Duodenal mucosa (tissue), 2 donors: ENCODE measurements at regions not wholly inside any gene's neighbourhood (a gene's known extent, or its start where the extent isn't known, plus 50 kb on each side); places are given as distances from the start of the nearest gene placed in this dataset.
"Not testable (repeated sequence)": the region's sequence is repeated elsewhere in the genome, so short reads cannot be mapped to it uniquely, and the experiment has no call there.

ENCODE experiments used
- H3K27ac ChIP-seq: one replicate; pipeline ENCODE4 v1.7.0; 2013; ENCODE audit warnings: low read depth, low read length
- H3K27me3 ChIP-seq, 2 donors: one replicate each; pipeline ENCODE4 v1.7.0; 2013; ENCODE audit warnings: low read length in 2 of 2, control low read depth in 1 of 2; ENCODE audit not compliant: insufficient read depth in 2 of 2, control insufficient read depth in 1 of 2
- H3K36me3 ChIP-seq, 2 donors: one replicate each; pipeline ENCODE4 v1.7.0; 2013; ENCODE audit warnings: low read length in 2 of 2, control low read depth in 1 of 2; ENCODE audit not compliant: insufficient read depth in 2 of 2, control insufficient read depth in 1 of 2
- H3K4me1 ChIP-seq, 2 donors: one replicate each; pipeline ENCODE4 v1.7.0; 2013; ENCODE audit warnings: low read length in 2 of 2, control low read depth in 1 of 2; ENCODE audit not compliant: insufficient read depth in 2 of 2, control insufficient read depth in 1 of 2
- H3K4me3 ChIP-seq, 2 donors: one replicate each; pipeline ENCODE4 v1.7.0; 2013; ENCODE audit warnings: low read length in 2 of 2, low read depth in 1 of 2
- H3K9ac ChIP-seq, 2 donors: one replicate each; pipeline ENCODE4 v1.7.0; 2013; ENCODE audit warnings: low read length in 2 of 2, low read depth in 1 of 2
- H3K9me3 ChIP-seq, 2 donors: one replicate each; pipeline ENCODE4 v1.7.0; 2013; ENCODE audit warnings: low read length in 2 of 2, control low read depth in 1 of 2; ENCODE audit not compliant: control insufficient read depth in 1 of 2

DNA sequence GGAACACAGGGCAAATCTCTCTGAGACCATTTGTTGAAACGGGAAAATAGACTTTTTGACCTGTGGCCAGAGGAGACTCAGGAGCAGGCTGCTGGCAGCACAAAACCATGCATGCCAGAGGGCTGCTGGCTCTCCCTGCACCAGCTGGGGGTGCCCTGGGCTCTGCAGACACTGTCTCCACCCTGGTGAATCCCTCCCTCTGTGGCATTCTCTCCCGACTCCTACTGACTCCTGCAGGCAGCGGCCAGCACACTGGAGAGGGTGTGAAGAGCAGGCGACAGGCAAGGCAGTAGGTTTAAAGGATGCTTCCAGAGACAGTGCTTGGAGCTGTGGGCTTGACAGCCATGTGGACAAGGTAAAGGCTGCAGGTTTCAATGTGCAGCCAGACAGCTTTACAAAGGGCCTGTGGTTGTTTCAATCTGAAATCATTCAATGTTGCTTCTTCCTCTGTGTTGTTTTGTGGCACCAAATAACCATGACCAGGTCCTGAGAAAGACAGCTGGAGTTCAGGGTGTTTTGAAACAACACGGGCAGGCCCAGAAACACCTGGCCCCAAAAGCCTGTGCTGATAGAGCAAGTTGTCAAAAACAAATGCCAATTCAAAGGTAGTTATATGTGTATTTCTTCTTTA lies 431.0 kb upstream of the ATP10A start:
- H3K9me3 ChIP-seq = peaks cover 26 to 34% of the 10 kb centered on the region in 2 donors
- no peak overlapping the region for H3K4me3 ChIP-seq
- no peaks in the 10 kb centered on the region for H3K27me3 ChIP-seq
- no peaks in the 10 kb centered on the region for H3K36me3 ChIP-seq
- H3K27ac ChIP-seq = no peak overlapping the region
- H3K4me1 ChIP-seq = no peaks in the 10 kb centered on the region
- no peak overlapping the region for H3K9ac ChIP-seq

- Histone ChIP-seq H3K9me3 (peaks cover 22 to 24% of the 10 kb centered on the region in 2 donors), H3K9ac (no peak overlapping the region), H3K4me1 (no peaks in the 10 kb centered on the region), H3K27ac (no peak overlapping the region), H3K36me3 (no peaks in the 10 kb centered on the region), H3K4me3 (no peak overlapping the region), H3K27me3 (no peaks in the 10 kb centered on the region)
These were observed 424.3 kb upstream of the ATP10A start for GRCh38 chr15:26287381-26287780.

DNA sequence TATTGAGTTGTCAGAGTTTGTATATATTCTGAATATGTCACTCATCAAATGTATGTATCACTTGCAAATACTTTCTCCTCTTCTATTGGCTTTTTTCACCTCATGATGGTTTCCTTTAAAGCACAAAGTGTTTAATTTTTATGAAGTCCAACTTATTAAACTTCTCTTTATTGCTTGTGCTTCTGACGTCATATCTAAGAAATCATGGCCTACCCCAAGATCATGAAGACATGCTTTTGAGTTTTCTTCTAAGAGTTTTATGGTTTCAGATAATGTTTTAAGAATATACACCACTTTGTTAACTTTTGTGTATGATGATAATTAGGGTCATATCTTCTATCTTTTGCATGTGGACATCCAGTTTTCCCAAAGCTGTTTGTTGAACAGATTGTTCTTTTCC lies 417.2 kb upstream of the ATP10A start:
- no peak overlapping the region for H3K9ac ChIP-seq
- no peaks in the 10 kb centered on the region for H3K27me3 ChIP-seq

DNA sequence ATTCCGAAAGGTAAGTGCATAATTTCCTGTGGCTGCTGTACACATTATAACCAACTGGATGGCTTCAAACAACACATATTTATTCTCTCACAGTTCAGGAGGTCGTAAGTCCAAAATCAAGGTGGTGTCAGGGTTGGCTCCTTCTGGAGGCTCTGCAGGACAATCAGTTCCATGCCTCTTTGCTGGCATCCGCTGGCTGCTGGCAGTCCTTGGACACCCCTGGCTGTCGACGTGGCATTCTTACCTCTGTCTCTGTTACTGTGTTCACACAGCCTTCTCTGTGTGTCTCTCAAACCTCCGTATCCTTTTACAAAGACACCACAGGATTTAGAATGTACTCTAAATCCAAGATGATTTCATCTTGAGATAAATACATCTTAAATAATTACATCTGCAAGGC lies 398.8 kb upstream of the ATP10A start:
- Histone ChIP-seq H3K4me1 (no peaks in the 10 kb centered on the region), H3K27ac (no peak overlapping the region), H3K9me3 (peaks cover 11 to 20% of the 10 kb centered on the region in 2 donors), H3K27me3 (no peaks in the 10 kb centered on the region), H3K36me3 (no peaks in the 10 kb centered on the region), H3K4me3 (no peak overlapping the region), H3K9ac (no peak overlapping the region)

More for the DNA sequence above, 417.2 kb upstream of the ATP10A start:
- H3K9me3 ChIP-seq = no peaks in the 10 kb centered on the region
- no peak overlapping the region for H3K4me3 ChIP-seq
- H3K4me1 ChIP-seq = no peaks in the 10 kb centered on the region
- no peak overlapping the region for H3K27ac ChIP-seq
- no peaks in the 10 kb centered on the region for H3K36me3 ChIP-seq

DNA sequence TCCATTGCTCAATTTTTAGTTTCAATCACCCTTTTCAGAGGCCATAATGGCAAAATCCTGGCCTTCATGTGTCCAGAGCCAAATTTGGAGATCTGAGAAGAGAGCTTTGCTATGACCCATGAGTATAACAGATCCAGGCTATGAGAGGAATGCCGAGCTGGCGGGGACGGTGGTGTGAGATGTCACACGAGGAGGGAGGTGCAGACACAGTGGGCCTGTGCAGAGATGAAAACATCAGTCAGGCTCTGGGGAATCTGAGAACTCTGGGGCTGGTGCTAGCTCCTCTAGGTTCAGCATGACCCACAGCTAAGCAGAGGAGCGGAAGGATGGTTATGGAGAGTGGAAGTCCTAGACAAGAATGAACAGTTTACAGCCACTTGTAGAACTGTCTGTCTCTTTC lies 398.3 kb upstream of the ATP10A start:
- Histone ChIP-seq H3K4me3 (no peak overlapping the region), H3K27ac (no peak overlapping the region)

DNA sequence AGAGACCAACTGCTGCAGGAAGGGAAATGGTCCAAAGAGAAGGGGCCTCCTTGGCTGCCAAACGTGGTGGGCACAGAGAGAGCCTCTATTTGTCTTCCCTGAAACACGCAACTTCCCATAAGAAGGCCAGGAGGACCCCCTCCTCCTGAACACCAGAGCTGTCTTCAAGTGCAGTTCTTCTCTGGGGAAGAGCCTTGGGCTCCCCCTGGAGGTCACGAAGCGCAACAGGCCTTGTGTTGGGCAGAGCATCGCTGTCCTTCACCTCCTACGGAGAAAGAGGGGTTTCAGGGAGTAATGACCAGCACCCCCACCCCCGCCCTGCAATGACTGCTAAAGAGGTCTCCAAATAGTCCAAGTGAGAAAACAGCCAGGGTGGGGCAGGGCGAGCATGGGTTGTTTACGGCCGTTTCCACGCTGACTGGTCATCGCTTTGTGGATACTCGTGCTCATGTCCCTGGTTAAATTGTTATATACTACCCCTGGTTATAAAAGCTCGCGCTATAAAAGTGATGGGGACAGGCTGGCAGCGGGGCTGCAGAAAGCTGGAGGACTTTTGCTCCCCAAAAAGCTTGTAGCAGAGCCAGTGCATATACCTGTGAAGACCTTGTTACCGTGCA lies 397.5 kb upstream of the ATP10A start:
- Histone ChIP-seq H3K4me3 (no peak overlapping the region), H3K9me3 (peaks cover 7 to 20% of the 10 kb centered on the region in 2 donors), H3K36me3 (no peaks in the 10 kb centered on the region), H3K27ac (no peak overlapping the region), H3K9ac (no peak overlapping the region), H3K4me1 (no peaks in the 10 kb centered on the region), H3K27me3 (no peaks in the 10 kb centered on the region)

More for the DNA sequence above, 398.3 kb upstream of the ATP10A start:
- H3K36me3 ChIP-seq = no peaks in the 10 kb centered on the region
- H3K9me3 ChIP-seq = peaks cover 7 to 20% of the 10 kb centered on the region in 2 donors
- no peaks in the 10 kb centered on the region for H3K4me1 ChIP-seq
- no peak overlapping the region for H3K9ac ChIP-seq
- no peaks in the 10 kb centered on the region for H3K27me3 ChIP-seq

DNA sequence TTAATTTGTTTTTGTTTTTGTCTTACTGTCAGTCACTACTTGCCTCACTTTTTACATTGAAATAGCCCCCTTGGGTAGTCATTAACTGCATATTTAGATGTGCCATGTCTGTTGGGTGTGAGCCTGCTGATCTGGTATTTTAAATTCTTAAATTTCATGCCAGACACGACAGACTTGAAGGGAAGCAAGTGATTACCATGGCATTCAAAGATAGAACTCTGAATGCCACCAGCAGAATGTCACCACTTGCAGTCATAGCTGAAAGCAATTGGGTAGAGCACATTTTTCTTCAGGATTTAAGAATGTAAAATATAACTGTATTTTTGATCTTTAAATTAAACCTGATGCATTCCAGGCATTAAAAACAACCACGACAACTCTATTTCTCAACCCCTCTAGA lies 396.5 kb upstream of the ATP10A start:
- H3K36me3 ChIP-seq = no peaks in the 10 kb centered on the region
- peaks cover 8 to 17% of the 10 kb centered on the region in 2 donors for H3K9me3 ChIP-seq
- H3K9ac ChIP-seq = no peak overlapping the region
- H3K27me3 ChIP-seq = no peaks in the 10 kb centered on the region
- H3K4me3 ChIP-seq = no peak overlapping the region
- H3K27ac ChIP-seq = no peak overlapping the region
- H3K4me1 ChIP-seq = no peaks in the 10 kb centered on the region

- not testable (repeated sequence) for H3K9ac ChIP-seq, H3K4me1 ChIP-seq, H3K4me3 ChIP-seq, H3K27me3 ChIP-seq, H3K27ac ChIP-seq, H3K36me3 ChIP-seq
- peaks cover 6 to 17% of the 10 kb centered on the region in 2 donors for H3K9me3 ChIP-seq
These were observed 381.7 kb upstream of the ATP10A start for GRCh38 chr15:26244782-26245181.

DNA sequence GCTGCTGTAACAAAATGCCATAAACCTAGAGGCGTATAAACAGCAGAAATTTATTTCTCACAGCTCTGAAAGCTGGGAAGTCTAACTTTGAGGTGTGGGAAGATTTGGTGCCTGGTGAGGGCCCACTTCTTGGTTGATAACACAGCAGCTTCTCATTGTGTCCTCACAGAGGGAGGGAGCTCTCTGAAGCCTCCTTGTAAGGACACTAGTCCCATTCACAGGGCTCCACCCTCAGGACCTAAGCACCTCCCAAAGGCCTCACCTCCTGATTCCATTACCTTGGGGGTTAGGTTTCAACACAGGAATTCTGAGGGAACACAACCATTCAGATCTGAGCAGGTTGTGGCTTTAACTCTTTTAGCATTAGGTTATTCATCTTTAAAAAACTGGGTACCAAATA lies 380.3 kb upstream of the ATP10A start:
- Histone ChIP-seq H3K4me1 (no peaks in the 10 kb centered on the region), H3K27ac (no peak overlapping the region), H3K27me3 (no peaks in the 10 kb centered on the region), H3K9me3 (peaks cover 6 to 23% of the 10 kb centered on the region in 2 donors), H3K36me3 (no peaks in the 10 kb centered on the region), H3K4me3 (no peak overlapping the region), H3K9ac (no peak overlapping the region)

GRCh38 chr15:26242565-26243071 lies 379.5 kb upstream of the ATP10A start:
- Histone ChIP-seq H3K36me3 (no peaks in the 10 kb centered on the region), H3K9me3 (peaks cover 10 to 28% of the 10 kb centered on the region in 2 donors), H3K9ac (no peak overlapping the region), H3K4me3 (no peak overlapping the region), H3K27ac (no peak overlapping the region), H3K4me1 (no peaks in the 10 kb centered on the region), H3K27me3 (no peaks in the 10 kb centered on the region)
